ENCODE measurements at regions not wholly inside any gene's neighbourhood (a gene's known extent, or its start where the extent isn't known, plus 50 kb on each side); places are given as distances from the start of the nearest gene placed in this dataset.
"Not testable (repeated sequence)": the region's sequence is repeated elsewhere in the genome, so short reads cannot be mapped to it uniquely, and the experiment has no call there.

- not testable (repeated sequence) for DNase-seq (ENCODE audit: low read depth)
These were observed 330.1 kb upstream of the FRG1 start for GRCh38 chr4:189610571-189610970.

DNA sequence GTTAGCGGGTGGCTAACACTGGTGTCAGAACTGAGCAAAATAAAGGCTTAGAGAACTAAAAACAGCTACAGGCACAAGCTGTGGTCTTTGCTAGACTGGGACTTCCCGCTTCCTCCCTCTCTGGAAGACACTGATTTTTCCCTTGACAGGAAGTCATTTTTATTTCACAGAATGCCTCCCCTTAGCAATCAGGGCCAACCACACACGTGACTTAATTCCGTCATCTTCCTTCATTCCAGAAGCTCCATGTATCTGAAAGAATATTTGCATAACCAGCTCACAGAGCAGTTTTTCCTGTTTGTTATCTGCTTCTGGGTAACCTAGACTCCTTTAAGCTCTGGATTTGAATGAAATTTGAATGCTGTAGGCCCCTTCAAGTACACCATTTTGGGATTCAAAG is 327.5 kb upstream of the FRG1 start:
- DNase-seq (ENCODE audit: low read depth), result no peak

DNA sequence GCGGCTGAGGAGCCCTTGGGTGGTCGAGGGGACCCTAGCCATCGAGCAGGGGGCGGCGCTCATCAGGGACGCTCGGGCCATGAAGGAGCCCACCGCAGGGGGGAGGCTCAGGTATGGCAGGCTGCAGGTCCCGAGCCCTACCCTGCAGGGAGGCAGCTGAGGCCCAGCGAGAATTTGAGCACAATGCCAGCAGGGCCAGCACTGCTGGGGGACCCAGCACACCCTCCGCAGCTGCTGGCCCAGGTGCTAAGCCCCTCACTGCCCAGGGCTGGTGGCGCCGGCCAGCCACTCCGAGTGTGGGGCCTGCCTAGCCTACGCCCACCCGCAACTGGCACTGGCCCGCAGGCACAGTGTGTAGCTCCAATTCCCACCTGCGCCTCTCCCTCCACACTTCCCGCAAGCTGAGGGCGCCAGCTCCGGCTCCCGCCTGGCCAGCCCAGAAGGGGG is 325.4 kb upstream of the FRG1 start:
- DNase-seq (ENCODE audit: low read depth), result no peak

- not testable (repeated sequence) for DNase-seq (ENCODE audit: low read depth)
These were observed 322.9 kb upstream of the FRG1 start for GRCh38 chr4:189617741-189618140.

DNA sequence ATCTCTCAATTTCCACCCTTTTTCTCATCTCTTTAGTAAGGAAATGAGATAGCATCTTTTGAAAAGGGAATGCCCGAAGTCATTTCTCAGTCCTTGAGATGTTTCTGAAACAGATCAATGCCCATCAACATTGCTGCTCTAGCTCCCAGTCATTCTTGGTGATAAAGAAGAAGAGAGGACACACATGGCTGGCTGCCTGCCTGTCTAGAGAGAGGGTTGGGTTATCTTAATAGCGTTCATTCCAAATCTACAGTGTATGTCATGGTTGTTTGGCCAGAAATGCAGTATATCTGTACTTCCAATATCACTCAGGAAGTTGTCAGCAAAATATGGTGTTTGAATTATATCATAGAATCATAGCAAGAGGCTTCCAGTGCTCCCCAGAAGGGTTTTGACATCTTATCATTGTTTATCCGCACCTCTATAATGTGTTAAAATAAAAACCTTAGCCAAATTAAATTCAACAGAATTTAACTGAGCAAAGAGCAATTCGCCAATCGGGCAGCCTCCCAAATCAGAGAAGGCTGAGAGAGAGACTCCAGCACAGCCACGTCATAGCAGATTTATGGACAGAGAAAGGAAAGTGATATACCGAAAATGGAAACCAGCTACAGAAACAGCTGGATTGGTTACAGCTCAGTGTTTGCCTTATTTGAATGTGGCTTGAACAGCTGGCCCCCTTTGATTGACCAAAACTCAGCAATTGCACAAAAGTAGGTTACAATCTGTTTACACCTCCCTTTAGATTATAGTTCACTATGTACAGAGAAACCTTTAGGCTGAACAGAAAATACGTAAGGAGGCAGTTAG is 321.0 kb upstream of the FRG1 start:
- DNase-seq (ENCODE audit: low read depth), result not testable (repeated sequence)

DNA sequence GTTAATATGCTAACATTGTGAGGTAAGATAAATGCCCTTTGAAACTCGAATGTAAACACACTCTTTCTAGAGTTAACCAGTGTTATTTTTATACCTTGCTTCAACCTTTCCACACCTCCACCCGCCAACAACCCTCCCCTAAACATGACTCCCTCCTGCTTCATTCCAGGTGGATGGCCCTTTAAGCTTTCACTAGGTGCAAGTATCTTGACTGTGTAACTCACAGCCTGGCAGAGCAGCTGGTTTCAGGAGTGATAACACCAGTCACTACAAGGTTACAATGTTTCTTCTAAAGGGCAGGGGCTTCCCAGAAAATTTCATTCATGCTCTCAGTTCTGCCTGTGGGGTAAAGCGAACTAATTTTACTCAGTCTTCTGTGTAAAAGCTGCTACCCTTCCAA is 318.1 kb upstream of the FRG1 start:
- not testable (repeated sequence) for DNase-seq (ENCODE audit: low read depth)

DNA sequence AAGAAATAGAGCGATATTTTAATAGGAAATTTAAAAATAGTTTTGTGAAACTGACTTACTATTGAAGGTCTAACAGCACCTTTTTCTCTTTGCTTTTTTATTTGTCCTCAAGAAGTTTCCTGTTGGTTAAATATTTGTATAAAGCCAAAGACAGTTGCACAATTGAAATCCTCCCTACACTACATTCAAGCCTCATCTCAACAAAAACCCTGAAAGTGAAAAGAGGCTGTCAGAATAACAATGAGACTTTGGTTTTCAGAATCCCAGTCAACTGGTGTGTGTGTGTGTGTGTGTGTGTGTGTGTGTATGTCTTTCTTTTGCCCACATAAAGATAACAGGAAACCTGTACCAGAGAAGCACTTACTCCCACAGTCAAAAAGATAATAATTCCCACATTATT is 313.6 kb upstream of the FRG1 start:
- DNase-seq (ENCODE audit: low read depth), result not testable (repeated sequence)

GRCh38 chr4:189629733-189630132 is 310.9 kb upstream of the FRG1 start:
- DNase-seq (ENCODE audit: low read depth), result not testable (repeated sequence)

GRCh38 chr4:189630913-189631567 is 309.6 kb upstream of the FRG1 start:
- DNase-seq (ENCODE audit: low read depth), result not testable (repeated sequence)

- DNase-seq (ENCODE audit: low read depth), result not testable (repeated sequence)
These were observed 309.1 kb upstream of the FRG1 start for GRCh38 chr4:189631568-189631916.

DNA sequence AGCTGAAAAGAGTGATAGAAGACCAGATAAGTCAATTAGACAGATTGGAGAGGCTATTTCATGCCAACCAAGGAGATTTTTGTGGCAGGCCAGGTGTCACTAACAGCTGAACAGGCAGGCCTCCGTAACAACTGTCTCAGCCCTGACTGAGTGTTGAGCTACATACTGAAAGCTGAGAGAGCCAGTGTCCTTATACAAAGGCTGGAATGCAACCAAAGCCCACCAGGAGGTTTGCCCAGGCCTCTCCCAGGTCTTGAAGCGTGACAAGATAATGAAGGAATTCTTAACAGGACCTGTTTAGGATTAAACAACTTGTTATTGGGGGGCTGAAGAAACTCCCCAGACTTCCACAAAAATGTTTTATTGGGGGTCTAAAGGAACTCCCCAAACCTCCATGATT is 290.2 kb upstream of the FRG1 start:
- not testable (repeated sequence) for DNase-seq (ENCODE audit: low read depth)

GRCh38 chr4:189653130-189653653 is 287.5 kb upstream of the FRG1 start:
- DNase-seq (ENCODE audit: low read depth), result not testable (repeated sequence)

DNA sequence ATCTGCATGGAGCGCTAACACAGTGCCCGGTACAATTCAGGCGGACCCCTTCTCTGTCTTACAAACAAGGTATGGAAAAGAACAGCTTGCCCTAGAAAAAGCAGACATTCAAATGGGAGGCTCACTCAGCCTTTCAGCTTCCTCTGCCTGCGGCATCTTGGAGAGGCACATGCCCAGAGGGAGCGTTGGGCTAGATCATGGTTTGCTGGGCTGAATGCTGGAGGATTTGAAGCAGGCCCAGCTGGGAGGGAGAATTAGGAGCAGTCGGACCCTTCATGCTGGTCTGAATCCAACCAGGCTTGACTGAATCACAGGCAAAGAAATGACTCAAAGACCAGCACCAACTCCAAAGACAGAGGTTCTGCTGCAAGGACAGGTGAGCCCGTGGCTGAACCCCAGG is 286.7 kb upstream of the FRG1 start:
- DNase-seq (ENCODE audit: low read depth), result not testable (repeated sequence)

GRCh38 chr4:189654396-189654795 is 286.3 kb upstream of the FRG1 start:
- DNase-seq (ENCODE audit: low read depth), result not testable (repeated sequence)

- DNase-seq (ENCODE audit: low read depth), result not testable (repeated sequence)
These were observed 284.9 kb upstream of the FRG1 start for GRCh38 chr4:189655817-189656216.

GRCh38 chr4:189656641-189657040 is 284.0 kb upstream of the FRG1 start:
- no peak for DNase-seq (ENCODE audit: low read depth)

DNA sequence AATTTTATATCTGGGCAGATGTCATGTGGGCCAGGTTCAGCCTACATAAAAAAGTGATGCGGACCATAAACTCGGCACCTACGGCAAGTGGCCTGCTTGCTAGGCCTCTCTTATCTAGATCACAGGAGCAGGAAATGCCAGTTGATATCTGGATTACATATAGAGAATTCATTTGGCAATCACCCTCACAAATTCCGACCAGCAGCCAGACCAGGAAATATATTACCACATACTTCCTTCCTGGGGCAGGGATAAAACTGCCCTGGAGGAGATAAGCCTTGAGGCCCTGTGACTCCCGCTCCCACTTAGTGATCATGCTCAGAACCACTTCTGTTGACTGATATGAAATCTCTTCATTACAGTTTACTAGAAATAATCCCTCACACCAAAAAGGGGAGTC is 282.4 kb upstream of the FRG1 start:
- DNase-seq (ENCODE audit: low read depth), result not testable (repeated sequence)

DNA sequence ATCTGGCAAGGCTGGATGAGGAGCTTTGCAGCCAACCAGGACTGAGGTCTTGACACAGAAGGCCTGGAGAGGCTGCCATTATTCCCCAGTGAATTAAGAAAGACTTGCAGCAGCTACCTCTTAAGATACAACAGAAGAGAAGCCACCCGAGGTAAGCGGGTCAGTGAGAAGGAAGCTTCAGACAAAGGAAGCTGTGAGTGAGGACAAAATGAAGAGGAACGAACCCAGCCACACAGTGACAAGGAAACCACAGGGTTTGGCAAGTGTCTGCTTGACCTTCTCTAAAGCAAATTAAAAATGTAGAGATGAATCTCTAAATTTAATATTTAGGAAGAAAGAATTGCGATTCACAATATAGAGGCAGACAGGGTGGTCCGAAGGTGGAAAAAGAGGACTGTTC is 281.8 kb upstream of the FRG1 start:
- not testable (repeated sequence) for DNase-seq (ENCODE audit: low read depth)

- no peak for DNase-seq (ENCODE audit: low read depth)
These were observed 281.4 kb upstream of the FRG1 start for GRCh38 chr4:189659287-189659686.

- no peak for DNase-seq (ENCODE audit: low read depth)
These were observed 279.8 kb upstream of the FRG1 start for GRCh38 chr4:189660722-189661360.

- no peak for DNase-seq (ENCODE audit: low read depth)
These were observed 275.9 kb upstream of the FRG1 start for GRCh38 chr4:189664693-189665250.

DNA sequence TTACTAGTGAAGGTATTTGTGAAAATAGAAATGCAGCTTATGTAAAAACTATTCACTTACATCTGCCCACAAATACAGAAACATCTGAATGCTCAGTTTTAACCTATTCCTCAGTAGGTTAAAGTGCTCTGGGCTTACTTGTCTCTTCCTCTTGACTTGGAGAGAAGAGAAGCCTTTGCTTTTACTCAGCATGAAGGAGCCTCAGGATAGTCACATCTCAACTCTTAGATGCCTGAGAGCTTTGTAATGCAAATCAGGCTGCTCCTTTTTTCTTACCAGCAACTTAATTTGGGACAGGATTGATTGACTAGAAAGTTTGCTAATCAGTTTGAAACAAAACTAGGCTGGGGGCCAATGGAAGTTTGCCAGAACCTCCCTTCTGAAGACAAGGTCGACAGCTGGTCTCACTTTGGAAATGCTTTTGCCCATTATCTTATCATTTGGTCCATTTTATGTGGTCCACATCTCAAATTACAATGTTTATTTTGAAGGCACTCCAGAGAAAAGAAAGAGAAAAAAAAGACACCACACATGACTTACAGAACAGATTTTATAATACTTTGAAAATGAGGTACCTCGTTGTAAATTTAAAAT is 274.9 kb upstream of the FRG1 start:
- DNase-seq (ENCODE audit: low read depth), result not testable (repeated sequence)
